B cell (primary cell): ENCODE measurements at regions not wholly inside any gene's neighbourhood (a gene's known extent, or its start where the extent isn't known, plus 50 kb on each side); places are given as distances from the start of the nearest gene placed in this dataset.

ENCODE experiments used
- ATAC-seq: fragments of 200-7000 bp; cut with Tn5 transposase; one replicate; pipeline ENCODE4 v1.10.0; 2021; ENCODE audit warnings: low read depth, mild to moderate bottlenecking, moderate number of reproducible peaks, moderate library complexity
- CTCF ChIA-PET: fragments of 350-600 bp; sonication (Branson Sonifier 250); formaldehyde crosslinking; loops from one replicate; lab custom pipeline; 2021; ENCODE audit warnings: antibody characterized with exemption, inconsistent platforms; lab: Charles Lee
- POLR2A ChIA-PET: fragments of 350-600 bp; sonication (Branson Sonifier 250); formaldehyde crosslinking; loops from one replicate; lab custom pipeline; 2021; ENCODE audit warnings: antibody characterized with exemption; lab: Charles Lee
- DNase-seq: peaks from one replicate; pipeline ENCODE4 v3.0.0; 2013
- H2AFZ ChIP-seq: 2 replicates; pipeline ENCODE4 v1.6.1; 2012; ENCODE audit warnings: mild to moderate bottlenecking, low read depth, low read length; ENCODE audit not compliant: insufficient read depth, poor library complexity, severe bottlenecking
- H3K27ac ChIP-seq, 2 donors: 1 replicate in 1 of 2; 2 replicates in 1 of 2; pipeline ENCODE4 v1.5.1; 2012 to 2013; ENCODE audit warnings: low read length in 2 of 2, mild to moderate bottlenecking in 2 of 2, moderate library complexity in 1 of 2
- H3K27me3 ChIP-seq, 4 experiments: fragments of 200-600 bp in 1 of 4; sonication (generic) in 1 of 4; replicated peaks in 1 of 4; 1 replicate in 2 of 4; 2 replicates in 2 of 4; pipeline versions ENCODE4 v1.6.1 to v1.7.0; 2013 to 2016; ENCODE audit warnings: low read length in 3 of 4, mild to moderate bottlenecking in 2 of 4, mixed read lengths in 1 of 4, moderate library complexity in 1 of 4; ENCODE audit not compliant: insufficient read depth in 4 of 4, control insufficient read depth in 3 of 4; ENCODE audit errors: control extremely low read depth in 1 of 4
- H3K36me3 ChIP-seq, 2 experiments: replicated peaks in 1 of 2; 1 replicate in 1 of 2; 2 replicates in 1 of 2; pipeline versions ENCODE4 v1.6.1 to v1.7.1; 2013; ENCODE audit warnings: low read length in 1 of 2; ENCODE audit not compliant: insufficient read depth in 2 of 2, control insufficient read depth in 1 of 2; ENCODE audit errors: control extremely low read depth in 1 of 2, extremely low read depth in 1 of 2
- H3K4me1 ChIP-seq, 2 donors: fragments of 200-600 bp in 1 of 2; sonication (generic) in 1 of 2; 1 replicate in 1 of 2; 2 replicates in 1 of 2; pipeline versions ENCODE4 v1.5.1 to v1.6.1; 2013 to 2017; ENCODE audit warnings: low read length in 2 of 2; ENCODE audit not compliant: control insufficient read depth in 2 of 2, insufficient read depth in 2 of 2
- H3K4me2 ChIP-seq: replicated peaks from 2 replicates; pipeline ENCODE3; 2012; ENCODE audit warnings: mild to moderate bottlenecking, low read depth, low read length; ENCODE audit not compliant: poor library complexity, severe bottlenecking
- H3K4me3 ChIP-seq, 5 experiments: fragments of 200-600 bp in 1 of 5; sonication (generic) in 1 of 5; 1 replicate in 3 of 5; 2 replicates in 2 of 5; pipeline versions ENCODE4 v1.5.1 to v1.7.0; 2011 to 2016; ENCODE audit warnings: low read length in 4 of 5, mild to moderate bottlenecking in 4 of 5, low read depth in 2 of 5, control low read depth in 1 of 5, moderate library complexity in 1 of 5; ENCODE audit not compliant: insufficient read depth in 1 of 5; ENCODE audit errors: control extremely low read depth in 1 of 5, extremely low read depth in 1 of 5
- H3K79me2 ChIP-seq: fragments of 200-600 bp; sonication (generic); one replicate; pipeline ENCODE4 v1.6.0; 2016; ENCODE audit warnings: low read length; ENCODE audit not compliant: control insufficient read depth, insufficient read depth
- H3K9ac ChIP-seq: fragments of 200-600 bp; sonication (generic); 2 replicates; pipeline ENCODE4 v1.6.1; 2017; ENCODE audit warnings: mild to moderate bottlenecking, low read length, moderate library complexity
- H3K9me3 ChIP-seq, 3 donors: one replicate each; pipeline versions ENCODE4 v1.6.1 to v1.7.1; 2013; ENCODE audit warnings: low read length in 2 of 3; ENCODE audit not compliant: control insufficient read depth in 2 of 3, insufficient read depth in 1 of 3; ENCODE audit errors: control extremely low read depth in 1 of 3
- H4K20me1 ChIP-seq: 2 replicates; pipeline ENCODE4 v1.6.0; 2012; ENCODE audit warnings: mild to moderate bottlenecking, low read length; ENCODE audit not compliant: insufficient read depth, control insufficient read depth, poor library complexity, severe bottlenecking
- H3K27ac Mint-ChIP-seq: one replicate; pipeline ENCODE4 v1.8.0; 2021; ENCODE audit warnings: mixed read lengths
- H3K27me3 Mint-ChIP-seq: one replicate; pipeline ENCODE4 v1.8.0; 2021; ENCODE audit warnings: mixed read lengths
- H3K4me1 Mint-ChIP-seq: one replicate; pipeline ENCODE4 v1.8.0; 2021; ENCODE audit warnings: mixed read lengths
- H3K4me3 Mint-ChIP-seq: one replicate; pipeline ENCODE4 v1.8.0; 2021; ENCODE audit warnings: mixed read lengths
- H3K9me3 Mint-ChIP-seq: one replicate; pipeline ENCODE4 v1.8.0; 2022; ENCODE audit warnings: mixed read lengths; ENCODE audit not compliant: insufficient read depth
- EZH2 ChIP-seq: IDR thresholded peaks from 2 replicates; pipeline ENCODE4 v1.6.1; 2012; ENCODE audit warnings: borderline replicate concordance, low read depth, mild to moderate bottlenecking, moderate library complexity, low read length; ENCODE audit not compliant: insufficient read depth, poor library complexity, severe bottlenecking
- WGBS: methylation state at CpG from one replicate; pipeline ENCODE4 v1.1.5; 2013; ENCODE audit warnings: missing lambda C conversion rate; ENCODE audit not compliant: insufficient coverage; 5-methylcytosine and 5-hydroxymethylcytosine counted together
- intact Hi-C: fragments of 100-400 bp; cut with micrococcal nuclease; formaldehyde crosslinking; loops from one replicate; pipeline ENCODE4 v1.10.0; 2022
- TF ChIP-seq, protein P1 (sequence below): fragments of 200-600 bp; IDR thresholded peaks from one replicate; pipeline ENCODE4 v1.8.0; 2022; ENCODE audit warnings: antibody characterized with exemption, mild to moderate bottlenecking

- H3K27me3 Mint-ChIP-seq: peaks cover 29% of the 10 kb centered on the region
- ATAC-seq: no peak
- no peak for TF ChIP-seq EZH2
- TF ChIP-seq, protein P1, sequence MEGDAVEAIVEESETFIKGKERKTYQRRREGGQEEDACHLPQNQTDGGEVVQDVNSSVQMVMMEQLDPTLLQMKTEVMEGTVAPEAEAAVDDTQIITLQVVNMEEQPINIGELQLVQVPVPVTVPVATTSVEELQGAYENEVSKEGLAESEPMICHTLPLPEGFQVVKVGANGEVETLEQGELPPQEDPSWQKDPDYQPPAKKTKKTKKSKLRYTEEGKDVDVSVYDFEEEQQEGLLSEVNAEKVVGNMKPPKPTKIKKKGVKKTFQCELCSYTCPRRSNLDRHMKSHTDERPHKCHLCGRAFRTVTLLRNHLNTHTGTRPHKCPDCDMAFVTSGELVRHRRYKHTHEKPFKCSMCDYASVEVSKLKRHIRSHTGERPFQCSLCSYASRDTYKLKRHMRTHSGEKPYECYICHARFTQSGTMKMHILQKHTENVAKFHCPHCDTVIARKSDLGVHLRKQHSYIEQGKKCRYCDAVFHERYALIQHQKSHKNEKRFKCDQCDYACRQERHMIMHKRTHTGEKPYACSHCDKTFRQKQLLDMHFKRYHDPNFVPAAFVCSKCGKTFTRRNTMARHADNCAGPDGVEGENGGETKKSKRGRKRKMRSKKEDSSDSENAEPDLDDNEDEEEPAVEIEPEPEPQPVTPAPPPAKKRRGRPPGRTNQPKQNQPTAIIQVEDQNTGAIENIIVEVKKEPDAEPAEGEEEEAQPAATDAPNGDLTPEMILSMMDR: no peak
- H3K36me3 ChIP-seq: no peaks in the 10 kb centered on the region
- H3K27ac Mint-ChIP-seq: no peak overlapping the region
- no peak for DNase-seq
- H3K4me3 ChIP-seq: no peak overlapping the region
- H3K27ac ChIP-seq: no peak overlapping the region
- no peak overlapping the region for H3K4me3 Mint-ChIP-seq
- POLR2A ChIA-PET: no interaction called here
- no peak overlapping the region for H2AFZ ChIP-seq
- intact Hi-C loops: loop anchor here (10.0 kb wide), 1 partner anchor 61 kb away; no protein-coding TSS in a partner anchor
- H3K9ac ChIP-seq: no peak overlapping the region
- H3K4me1 Mint-ChIP-seq: no peaks in the 10 kb centered on the region
- H3K9me3 Mint-ChIP-seq: no peaks in the 10 kb centered on the region
- no peaks in the 10 kb centered on the region for H3K9me3 ChIP-seq
- H3K4me2 ChIP-seq: no peak overlapping the region
- CTCF ChIA-PET: no interaction called here
- WGBS: no CpG with 5 or more reads among the region's 3 CpGs
- H3K79me2 ChIP-seq: no peaks in the 10 kb centered on the region
- no peaks in the 10 kb centered on the region for H4K20me1 ChIP-seq
- no peaks in the 10 kb centered on the region for H3K4me1 ChIP-seq
- peaks cover 0 to 3% (median 0%) of the 10 kb centered on the region in 4 experiments for H3K27me3 ChIP-seq
Observed at GRCh38 chr9:38215465-38215864, 146.4 kb upstream of the SHB start.

- H3K9me3 ChIP-seq: no peaks in the 10 kb centered on the region
- no peaks in the 10 kb centered on the region for H3K9me3 Mint-ChIP-seq
- peaks cover 0 to 3% (median 0%) of the 10 kb centered on the region in 4 experiments for H3K27me3 ChIP-seq
- no peak overlapping the region for H2AFZ ChIP-seq
- H3K4me2 ChIP-seq: no peak overlapping the region
- no peak overlapping the region for H3K4me3 Mint-ChIP-seq
- H3K36me3 ChIP-seq: no peaks in the 10 kb centered on the region
- no peak for ATAC-seq
- no peaks in the 10 kb centered on the region for H4K20me1 ChIP-seq
- no peak overlapping the region for H3K27ac Mint-ChIP-seq
- intact Hi-C loops: loop anchor here (10.0 kb wide), 1 partner anchor 60 kb away; no protein-coding TSS in a partner anchor
- H3K4me3 ChIP-seq: no peak overlapping the region
- no peaks in the 10 kb centered on the region for H3K4me1 ChIP-seq
- H3K27me3 Mint-ChIP-seq: peaks cover 29% of the 10 kb centered on the region
- H3K4me1 Mint-ChIP-seq: no peaks in the 10 kb centered on the region
- ChIA-PET CTCF (no interaction called here), POLR2A (no interaction called here)
- no peak overlapping the region for H3K27ac ChIP-seq
- TF ChIP-seq EZH2: no peak
- TF ChIP-seq, protein P1: no peak
- no peaks in the 10 kb centered on the region for H3K79me2 ChIP-seq
- WGBS: no CpG with 5 or more reads among the region's 2 CpGs
- H3K9ac ChIP-seq: no peak overlapping the region
- DNase-seq: no peak
Observed at GRCh38 chr9:38214432-38214831, 145.4 kb upstream of the SHB start.
